ENCODE measurements at regions not wholly inside any gene's neighbourhood (a gene's known extent, or its start where the extent isn't known, plus 50 kb on each side); places are given as distances from the start of the nearest gene placed in this dataset.

DNA sequence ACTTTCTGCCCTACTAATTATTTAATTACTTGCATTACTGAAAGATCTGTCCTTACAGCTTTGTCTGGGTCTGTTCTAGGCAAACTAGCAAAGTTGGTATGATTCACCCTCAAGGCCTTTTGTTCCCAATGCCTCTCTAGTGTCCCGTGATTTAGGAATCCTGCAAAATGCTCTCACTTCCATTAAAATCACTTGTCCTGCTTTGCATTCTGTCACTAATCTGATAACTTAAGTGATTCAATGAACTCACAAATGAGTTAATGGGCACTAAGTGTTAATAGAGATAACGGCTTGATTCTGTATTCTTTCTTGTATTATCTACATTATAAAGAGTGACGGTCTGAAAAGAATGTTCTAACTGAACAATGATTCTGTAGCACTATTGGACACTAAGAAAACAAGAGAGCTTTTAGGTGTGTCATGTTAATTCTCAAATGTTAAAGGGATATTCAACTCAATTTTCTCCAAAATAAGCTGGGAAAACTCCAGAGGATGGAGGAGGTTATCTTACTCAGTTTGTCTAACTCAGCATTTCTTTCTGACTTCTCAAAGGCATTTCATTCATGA, 697.3 kb downstream of the CETN3 start:
- TF ChIP-seq, protein P1, sequence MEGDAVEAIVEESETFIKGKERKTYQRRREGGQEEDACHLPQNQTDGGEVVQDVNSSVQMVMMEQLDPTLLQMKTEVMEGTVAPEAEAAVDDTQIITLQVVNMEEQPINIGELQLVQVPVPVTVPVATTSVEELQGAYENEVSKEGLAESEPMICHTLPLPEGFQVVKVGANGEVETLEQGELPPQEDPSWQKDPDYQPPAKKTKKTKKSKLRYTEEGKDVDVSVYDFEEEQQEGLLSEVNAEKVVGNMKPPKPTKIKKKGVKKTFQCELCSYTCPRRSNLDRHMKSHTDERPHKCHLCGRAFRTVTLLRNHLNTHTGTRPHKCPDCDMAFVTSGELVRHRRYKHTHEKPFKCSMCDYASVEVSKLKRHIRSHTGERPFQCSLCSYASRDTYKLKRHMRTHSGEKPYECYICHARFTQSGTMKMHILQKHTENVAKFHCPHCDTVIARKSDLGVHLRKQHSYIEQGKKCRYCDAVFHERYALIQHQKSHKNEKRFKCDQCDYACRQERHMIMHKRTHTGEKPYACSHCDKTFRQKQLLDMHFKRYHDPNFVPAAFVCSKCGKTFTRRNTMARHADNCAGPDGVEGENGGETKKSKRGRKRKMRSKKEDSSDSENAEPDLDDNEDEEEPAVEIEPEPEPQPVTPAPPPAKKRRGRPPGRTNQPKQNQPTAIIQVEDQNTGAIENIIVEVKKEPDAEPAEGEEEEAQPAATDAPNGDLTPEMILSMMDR (conservative IDR thresholded peaks at IDR 0.05; ENCODE audit: low read length), result no peak
- no peak for TF ChIP-seq EZH2phosphoT487 (IDR thresholded peaks at IDR 0.05; ENCODE audit: borderline replicate concordance, low read depth, low read length)

Data from OCI-LY7 (cell line).